Spleen (tissue), 7 donors: ENCODE measurements at regions not wholly inside any gene's neighbourhood (a gene's known extent, or its start where the extent isn't known, plus 50 kb on each side); places are given as distances from the start of the nearest gene placed in this dataset.

Experiments
- CTCF ChIP-seq, 11 experiments: fragments of 200-600 bp in 7 of 11; fragments of 450-650 bp in 4 of 11; sonication (generic) in 4 of 11; IDR thresholded peaks in 8 of 11; conservative IDR thresholded peaks in 3 of 11; 1 replicate in 7 of 11; 2 replicates in 4 of 11; pipeline versions ENCODE4 v1.4.0 to v1.8.0; 2016 to 2021; ENCODE audit warnings: antibody characterized with exemption in 11 of 11, inconsistent platforms in 4 of 11, mild to moderate bottlenecking in 1 of 11
- POLR2A ChIP-seq, 3 donors: fragments of 450-650 bp; IDR thresholded peaks; one replicate each; pipeline ENCODE4 v1.5.1; 2017; ENCODE audit warnings: antibody characterized with exemption in 3 of 3, mild to moderate bottlenecking in 1 of 3
- donor health status: DM: no; HTN: no; CAD: no; lungs with moderate emphysema.
- donor health status: DM: no; HTN: no; CAD: no.
- donor health status: DM: no; HTN: no; CAD: no.

- TF ChIP-seq POLR2A (IDR thresholded peaks at IDR 0.05) (no peak), CTCF (IDR thresholded peaks at IDR 0.05 in 8 of 11, conservative IDR thresholded peaks at IDR 0.05 in 3 of 11) (no peak)
Observed at GRCh38 chr6:67882436-67883311, 752.4 kb upstream of the ADGRB3 start.
